H9 (cell line): ENCODE measurements at regions not wholly inside any gene's neighbourhood (a gene's known extent, or its start where the extent isn't known, plus 50 kb on each side); places are given as distances from the start of the nearest gene placed in this dataset.

Experiments
- DNase-seq: peaks from one replicate; pipeline ENCODE4 v3.0.0-alpha.2; 2017
- H2AFZ ChIP-seq: one replicate; pipeline ENCODE4 v1.6.1; 2013; ENCODE audit warnings: mild to moderate bottlenecking, low read length, control low read depth, moderate library complexity
- H2AK5ac ChIP-seq: 2 replicates; pipeline ENCODE4 v1.6.1; 2013; ENCODE audit warnings: low read length, control low read depth, mixed read lengths; ENCODE audit not compliant: insufficient read length
- H2BK120ac ChIP-seq: one replicate; pipeline ENCODE4 v1.6.1; 2013; ENCODE audit warnings: low read depth, mild to moderate bottlenecking, low read length, control low read depth, inconsistent platforms; ENCODE audit not compliant: poor library complexity, severe bottlenecking
- H2BK12ac ChIP-seq: 2 replicates; pipeline ENCODE4 v1.6.1; 2013; ENCODE audit warnings: low read length, control low read depth, mixed read lengths, low read depth; ENCODE audit not compliant: insufficient read length
- H2BK15ac ChIP-seq: 2 replicates; pipeline ENCODE4 v1.6.1; 2013; ENCODE audit warnings: low read depth, low read length, control low read depth
- H2BK20ac ChIP-seq: one replicate; pipeline ENCODE4 v1.6.1; 2013; ENCODE audit warnings: low read depth, mild to moderate bottlenecking, low read length, control low read depth, inconsistent platforms; ENCODE audit not compliant: poor library complexity, severe bottlenecking
- H2BK5ac ChIP-seq: 2 replicates; pipeline ENCODE4 v1.6.1; 2013; ENCODE audit warnings: low read length, control low read depth, mixed read lengths; ENCODE audit not compliant: insufficient read length
- H3K14ac ChIP-seq: 2 replicates; pipeline ENCODE4 v1.6.1; 2013; ENCODE audit warnings: low read length, control low read depth; ENCODE audit not compliant: insufficient read depth
- H3K18ac ChIP-seq: 2 replicates; pipeline ENCODE4 v1.6.1; 2013; ENCODE audit warnings: low read depth, mild to moderate bottlenecking, mixed read lengths, low read length, control low read depth; ENCODE audit not compliant: insufficient read length
- H3K23ac ChIP-seq: 2 replicates; pipeline ENCODE4 v1.6.1; 2013; ENCODE audit warnings: low read length, control low read depth, mixed read lengths, low read depth; ENCODE audit not compliant: insufficient read length
- H3K23me2 ChIP-seq: 2 replicates; pipeline ENCODE4 v1.6.1; 2013; ENCODE audit warnings: low read depth, mild to moderate bottlenecking, mixed read lengths, low read length, control low read depth; ENCODE audit not compliant: insufficient read length, poor library complexity, severe bottlenecking
- H3K27ac ChIP-seq: 2 replicates; pipeline ENCODE4 v1.5.1; 2013; ENCODE audit warnings: low read length, control low read depth, mixed read lengths, low read depth; ENCODE audit not compliant: insufficient read length
- H3K27me3 ChIP-seq: 2 replicates; pipeline ENCODE4 v1.6.1; 2013; ENCODE audit warnings: low read length, control low read depth, inconsistent platforms; ENCODE audit not compliant: insufficient read depth
- H3K4ac ChIP-seq: 2 replicates; pipeline ENCODE4 v1.6.1; 2013; ENCODE audit warnings: low read depth, mild to moderate bottlenecking, control low read depth, inconsistent platforms, low read length, moderate library complexity
- H3K4me1 ChIP-seq: 2 replicates; pipeline ENCODE4 v1.6.1; 2013; ENCODE audit warnings: low read length, control low read depth, inconsistent platforms; ENCODE audit not compliant: insufficient read depth
- H3K4me2 ChIP-seq: 2 replicates; pipeline ENCODE4 v1.6.1; 2013; ENCODE audit warnings: low read length, control low read depth, mixed read lengths; ENCODE audit not compliant: insufficient read length, insufficient read depth
- H3K56ac ChIP-seq: 2 replicates; pipeline ENCODE4 v1.6.1; 2013; ENCODE audit warnings: low read depth, mild to moderate bottlenecking, mixed read lengths, low read length, control low read depth; ENCODE audit not compliant: insufficient read length
- H3K79me1 ChIP-seq: 2 replicates; pipeline ENCODE4 v1.6.1; 2013; ENCODE audit warnings: low read depth, mild to moderate bottlenecking, moderate library complexity, low read length, control low read depth, inconsistent platforms; ENCODE audit not compliant: insufficient read depth, poor library complexity, severe bottlenecking
- H3K79me2 ChIP-seq: 2 replicates; pipeline ENCODE4 v1.6.1; 2013; ENCODE audit warnings: low read length, control low read depth, inconsistent platforms; ENCODE audit not compliant: insufficient read depth
- H3K9ac ChIP-seq: 2 replicates; pipeline ENCODE4 v1.6.1; 2013; ENCODE audit warnings: low read length, control low read depth, mixed read lengths; ENCODE audit not compliant: insufficient read length; ENCODE audit errors: extremely low read depth
- H3K9me3 ChIP-seq: one replicate; pipeline ENCODE4 v1.6.1; 2013; ENCODE audit warnings: low read depth, low read length, inconsistent platforms; ENCODE audit not compliant: control insufficient read depth
- H3T11ph ChIP-seq: one replicate; pipeline ENCODE4 v1.6.1; 2013; ENCODE audit warnings: mild to moderate bottlenecking, low read length, control low read depth, inconsistent platforms
- H4K20me1 ChIP-seq: one replicate; pipeline ENCODE4 v1.6.1; 2013; ENCODE audit not compliant: control insufficient read depth, insufficient read length, insufficient read depth
- H4K5ac ChIP-seq: 2 replicates; pipeline ENCODE4 v1.6.1; 2013; ENCODE audit warnings: low read depth, mild to moderate bottlenecking, mixed read lengths, low read length, control low read depth; ENCODE audit not compliant: insufficient read length
- H4K8ac ChIP-seq: replicated peaks from 2 replicates; pipeline ENCODE4 v1.6.1; 2013; ENCODE audit warnings: low read length, control low read depth, mixed read lengths, low read depth; ENCODE audit not compliant: insufficient read length
- H4K91ac ChIP-seq: 2 replicates; pipeline ENCODE4 v1.6.1; 2013; ENCODE audit warnings: low read depth, mild to moderate bottlenecking, moderate library complexity, mixed read lengths, low read length, control low read depth; ENCODE audit not compliant: insufficient read length
- H3K27ac Mint-ChIP-seq, 3 experiments: 2 replicates in 2 of 3; 3 replicates in 1 of 3; pipeline ENCODE4 v1.8.0; 2020 to 2021; ENCODE audit warnings: mixed read lengths in 3 of 3, mild to moderate bottlenecking in 1 of 3, moderate library complexity in 1 of 3
- H3K27me3 Mint-ChIP-seq: 2 replicates; pipeline ENCODE4 v1.8.0; 2021; ENCODE audit warnings: low read depth, mild to moderate bottlenecking, moderate library complexity, mixed read lengths
- H3K36me3 Mint-ChIP-seq, 3 experiments: 2 replicates in 2 of 3; 3 replicates in 1 of 3; pipeline ENCODE4 v1.8.0; 2020 to 2021; ENCODE audit warnings: low read depth in 3 of 3, mixed read lengths in 3 of 3; ENCODE audit not compliant: insufficient read depth in 1 of 3
- H3K4me1 Mint-ChIP-seq, 2 experiments: 2 replicates each; pipeline ENCODE4 v1.8.0; 2020; ENCODE audit warnings: mixed read lengths in 2 of 2
- H3K4me3 Mint-ChIP-seq, 2 experiments: 2 replicates in 1 of 2; 3 replicates in 1 of 2; pipeline ENCODE4 v1.8.0; 2020 to 2021; ENCODE audit warnings: mild to moderate bottlenecking in 2 of 2, mixed read lengths in 2 of 2, moderate library complexity in 1 of 2
- H3K9me3 Mint-ChIP-seq, 2 experiments: 2 replicates in 1 of 2; 3 replicates in 1 of 2; pipeline ENCODE4 v1.8.0; 2020; ENCODE audit warnings: mild to moderate bottlenecking in 2 of 2, mixed read lengths in 2 of 2, moderate library complexity in 1 of 2
- CTCF ChIP-seq: fragments of 200-600 bp; sonication (generic); conservative IDR thresholded peaks from 3 replicates; pipeline ENCODE4 v1.8.0; 2021; ENCODE audit warnings: antibody characterized with exemption, mild to moderate bottlenecking
- WGBS: extraction: QIAGEN DNeasy Blood & Tissue Kit; methylation state at CpG from one replicate; pipeline ENCODE4 v1.1.7; 2013; ENCODE audit warnings: missing lambda C conversion rate, low lambda C conversion rate, mixed read lengths; ENCODE audit not compliant: insufficient read length; ENCODE audit errors: extremely low coverage; 5-methylcytosine and 5-hydroxymethylcytosine counted together

GRCh38 chr14:82046512-82047226 lies 513.0 kb upstream of the SEL1L start:
- H2BK20ac ChIP-seq = no peak overlapping the region
- H3K27ac Mint-ChIP-seq = no peak overlapping the region
- no peak overlapping the region for H2BK15ac ChIP-seq
- no peak for TF ChIP-seq CTCF
- no peaks in the 10 kb centered on the region for H3K27me3 ChIP-seq
- no peaks in the 10 kb centered on the region for H3K9me3 ChIP-seq
- H3K79me1 ChIP-seq = no peaks in the 10 kb centered on the region
- DNase-seq = no peak
- no peaks in the 10 kb centered on the region for H3K23me2 ChIP-seq
- H4K5ac ChIP-seq = no peak overlapping the region
- no peak overlapping the region for H3K18ac ChIP-seq
- H3T11ph ChIP-seq = no peak overlapping the region
- H3K4me2 ChIP-seq = no peak overlapping the region
- H2BK5ac ChIP-seq = no peak overlapping the region
- H2AFZ ChIP-seq = no peak overlapping the region
- H3K4me1 ChIP-seq = no peaks in the 10 kb centered on the region
- H4K20me1 ChIP-seq = no peaks in the 10 kb centered on the region
- no peak overlapping the region for H2BK120ac ChIP-seq
- H2BK12ac ChIP-seq = no peak overlapping the region
- no peak overlapping the region for H3K14ac ChIP-seq
- H3K9me3 Mint-ChIP-seq = no peaks in the 10 kb centered on the region
- H3K27ac ChIP-seq = no peak overlapping the region
- H4K8ac ChIP-seq = no peak overlapping the region
- no peak overlapping the region for H2AK5ac ChIP-seq
- no peak overlapping the region for H4K91ac ChIP-seq
- H3K27me3 Mint-ChIP-seq = 0 out of 2 replicates have a peak, but pooled peaks cover 1% of the 10 kb centered on the region
- H3K4me3 Mint-ChIP-seq = no peak overlapping the region
- no peak overlapping the region for H3K23ac ChIP-seq
- H3K9ac ChIP-seq = no peak overlapping the region
- no peaks in the 10 kb centered on the region for H3K79me2 ChIP-seq
- WGBS = no CpG with 5 or more reads among the region's 1 CpG
- peaks cover 0 to 10% of the 10 kb centered on the region in 2 experiments; a peak in 2 of 4 replicates for H3K4me1 Mint-ChIP-seq
- no peaks in the 10 kb centered on the region for H3K36me3 Mint-ChIP-seq
- H3K56ac ChIP-seq = no peak overlapping the region
- no peak overlapping the region for H3K4ac ChIP-seq
